MM.1S (cell line): ENCODE measurements at regions not wholly inside any gene's neighbourhood (a gene's known extent, or its start where the extent isn't known, plus 50 kb on each side); places are given as distances from the start of the nearest gene placed in this dataset.

Experiments used
- EZH2 ChIP-seq: fragments of 300-600 bp; sonication (generic); optimal IDR thresholded peaks from 2 replicates; pipeline ENCODE3; 2017; ENCODE audit warnings: low read depth, mild to moderate bottlenecking, antibody characterized with exemption, low read length, mixed read lengths
- TF ChIP-seq, protein P1 (sequence below): fragments of 300-600 bp; sonication (generic); IDR thresholded peaks from 2 replicates; pipeline ENCODE4 v1.5.1; 2016; ENCODE audit warnings: antibody characterized with exemption, low read length, mixed read lengths

DNA sequence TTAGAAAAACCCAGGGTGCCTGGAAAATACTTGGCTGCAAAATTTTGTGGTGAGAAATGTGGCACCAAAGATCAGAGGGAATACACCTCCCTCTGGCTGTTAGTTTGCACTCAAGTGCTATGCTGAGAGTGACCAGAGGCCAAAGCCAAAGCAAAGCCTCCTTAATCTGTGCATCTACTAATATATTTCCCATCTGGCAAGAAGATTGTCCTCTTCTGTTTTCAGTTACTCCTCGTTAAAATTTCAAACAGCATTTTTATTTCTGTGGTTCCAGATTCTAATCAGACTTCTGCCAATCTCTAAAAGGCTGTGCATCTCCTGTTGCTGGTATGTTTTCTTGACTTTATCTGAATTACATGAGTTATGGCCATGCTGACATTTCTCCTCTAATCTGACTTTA lies 327.4 kb downstream of the TBX15 start:
- TF ChIP-seq, protein P1, sequence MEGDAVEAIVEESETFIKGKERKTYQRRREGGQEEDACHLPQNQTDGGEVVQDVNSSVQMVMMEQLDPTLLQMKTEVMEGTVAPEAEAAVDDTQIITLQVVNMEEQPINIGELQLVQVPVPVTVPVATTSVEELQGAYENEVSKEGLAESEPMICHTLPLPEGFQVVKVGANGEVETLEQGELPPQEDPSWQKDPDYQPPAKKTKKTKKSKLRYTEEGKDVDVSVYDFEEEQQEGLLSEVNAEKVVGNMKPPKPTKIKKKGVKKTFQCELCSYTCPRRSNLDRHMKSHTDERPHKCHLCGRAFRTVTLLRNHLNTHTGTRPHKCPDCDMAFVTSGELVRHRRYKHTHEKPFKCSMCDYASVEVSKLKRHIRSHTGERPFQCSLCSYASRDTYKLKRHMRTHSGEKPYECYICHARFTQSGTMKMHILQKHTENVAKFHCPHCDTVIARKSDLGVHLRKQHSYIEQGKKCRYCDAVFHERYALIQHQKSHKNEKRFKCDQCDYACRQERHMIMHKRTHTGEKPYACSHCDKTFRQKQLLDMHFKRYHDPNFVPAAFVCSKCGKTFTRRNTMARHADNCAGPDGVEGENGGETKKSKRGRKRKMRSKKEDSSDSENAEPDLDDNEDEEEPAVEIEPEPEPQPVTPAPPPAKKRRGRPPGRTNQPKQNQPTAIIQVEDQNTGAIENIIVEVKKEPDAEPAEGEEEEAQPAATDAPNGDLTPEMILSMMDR = no peak
- TF ChIP-seq EZH2 = no peak
